ENCODE measurements at regions not wholly inside any gene's neighbourhood (a gene's known extent, or its start where the extent isn't known, plus 50 kb on each side); places are given as distances from the start of the nearest gene placed in this dataset.

DNA sequence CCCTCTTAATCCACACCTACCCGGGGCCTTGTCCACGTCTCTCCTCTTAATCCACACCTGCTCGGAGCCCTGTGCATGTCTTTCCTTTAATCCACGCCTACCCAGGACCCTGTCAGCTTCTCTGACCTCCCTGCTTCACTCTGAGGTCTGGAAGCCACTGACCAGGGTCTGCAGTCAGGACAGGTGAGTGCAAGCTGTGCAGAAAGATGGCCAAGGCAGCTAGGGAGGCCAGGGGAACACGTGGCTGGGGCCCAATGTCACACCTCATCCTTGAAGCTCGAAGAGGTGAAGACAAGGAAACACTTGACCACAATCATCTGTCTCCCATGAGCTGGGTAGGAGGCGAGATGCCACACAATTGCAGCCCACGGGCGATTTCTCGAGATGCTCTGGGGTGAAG lies 1516.9 kb downstream of the BRD1 start:
- TF ChIP-seq, protein P1, sequence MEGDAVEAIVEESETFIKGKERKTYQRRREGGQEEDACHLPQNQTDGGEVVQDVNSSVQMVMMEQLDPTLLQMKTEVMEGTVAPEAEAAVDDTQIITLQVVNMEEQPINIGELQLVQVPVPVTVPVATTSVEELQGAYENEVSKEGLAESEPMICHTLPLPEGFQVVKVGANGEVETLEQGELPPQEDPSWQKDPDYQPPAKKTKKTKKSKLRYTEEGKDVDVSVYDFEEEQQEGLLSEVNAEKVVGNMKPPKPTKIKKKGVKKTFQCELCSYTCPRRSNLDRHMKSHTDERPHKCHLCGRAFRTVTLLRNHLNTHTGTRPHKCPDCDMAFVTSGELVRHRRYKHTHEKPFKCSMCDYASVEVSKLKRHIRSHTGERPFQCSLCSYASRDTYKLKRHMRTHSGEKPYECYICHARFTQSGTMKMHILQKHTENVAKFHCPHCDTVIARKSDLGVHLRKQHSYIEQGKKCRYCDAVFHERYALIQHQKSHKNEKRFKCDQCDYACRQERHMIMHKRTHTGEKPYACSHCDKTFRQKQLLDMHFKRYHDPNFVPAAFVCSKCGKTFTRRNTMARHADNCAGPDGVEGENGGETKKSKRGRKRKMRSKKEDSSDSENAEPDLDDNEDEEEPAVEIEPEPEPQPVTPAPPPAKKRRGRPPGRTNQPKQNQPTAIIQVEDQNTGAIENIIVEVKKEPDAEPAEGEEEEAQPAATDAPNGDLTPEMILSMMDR (IDR thresholded peaks at IDR 0.05; ENCODE audit: control insufficient read depth, extremely low read depth, insufficient read depth), result no peak
- no peak for DNase-seq (ENCODE audit: low read depth)
- no peak overlapping the region for H3K4me3 ChIP-seq (ENCODE audit: low read depth, low read length)

DNA sequence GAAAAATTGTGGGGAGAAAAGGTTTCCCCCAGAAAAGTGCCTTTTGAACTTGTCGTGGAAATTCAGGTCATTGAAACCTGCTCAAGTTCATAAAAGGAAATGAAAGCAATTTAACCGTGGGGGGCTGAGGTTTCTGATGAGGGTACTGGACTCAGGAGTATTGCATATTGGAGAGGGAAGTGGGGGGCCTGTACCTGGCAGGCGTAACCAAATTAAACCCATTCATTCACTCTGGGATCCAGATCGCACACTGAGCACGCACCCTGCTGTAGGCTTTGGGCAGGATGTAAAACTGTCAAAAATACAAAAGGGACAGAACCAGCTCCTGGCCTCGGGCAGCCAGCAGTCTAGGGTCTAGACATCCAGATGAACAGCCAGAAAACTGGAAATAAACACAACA lies 1517.4 kb downstream of the BRD1 start:
- no peak for DNase-seq (ENCODE audit: low read depth)
- TF ChIP-seq, protein P1 (IDR thresholded peaks at IDR 0.05; ENCODE audit: control insufficient read depth, extremely low read depth, insufficient read depth), result no peak
- H3K4me3 ChIP-seq (ENCODE audit: low read depth, low read length), result no peak overlapping the region

DNA sequence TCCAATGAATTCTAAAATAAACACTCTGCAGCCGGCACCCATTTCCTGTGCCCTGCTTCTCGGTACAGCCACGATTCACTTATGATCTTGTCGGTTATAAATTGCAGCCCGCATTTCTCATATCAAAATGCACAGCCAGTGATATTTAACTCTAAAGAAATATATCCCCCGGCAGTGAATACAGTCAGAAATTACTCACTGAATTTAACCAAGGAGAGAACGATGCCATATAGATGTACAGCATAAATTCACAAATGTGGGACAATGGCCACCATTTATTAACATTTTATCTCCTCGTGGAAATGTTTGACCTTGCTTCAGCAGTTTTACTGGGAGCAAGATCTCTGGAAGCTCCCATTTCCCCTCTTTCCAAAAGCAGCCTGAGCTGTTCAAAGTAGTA lies 1517.8 kb downstream of the BRD1 start:
- H3K4me3 ChIP-seq (ENCODE audit: low read depth, low read length), result no peak overlapping the region
- no peak for DNase-seq (ENCODE audit: low read depth)

DNA sequence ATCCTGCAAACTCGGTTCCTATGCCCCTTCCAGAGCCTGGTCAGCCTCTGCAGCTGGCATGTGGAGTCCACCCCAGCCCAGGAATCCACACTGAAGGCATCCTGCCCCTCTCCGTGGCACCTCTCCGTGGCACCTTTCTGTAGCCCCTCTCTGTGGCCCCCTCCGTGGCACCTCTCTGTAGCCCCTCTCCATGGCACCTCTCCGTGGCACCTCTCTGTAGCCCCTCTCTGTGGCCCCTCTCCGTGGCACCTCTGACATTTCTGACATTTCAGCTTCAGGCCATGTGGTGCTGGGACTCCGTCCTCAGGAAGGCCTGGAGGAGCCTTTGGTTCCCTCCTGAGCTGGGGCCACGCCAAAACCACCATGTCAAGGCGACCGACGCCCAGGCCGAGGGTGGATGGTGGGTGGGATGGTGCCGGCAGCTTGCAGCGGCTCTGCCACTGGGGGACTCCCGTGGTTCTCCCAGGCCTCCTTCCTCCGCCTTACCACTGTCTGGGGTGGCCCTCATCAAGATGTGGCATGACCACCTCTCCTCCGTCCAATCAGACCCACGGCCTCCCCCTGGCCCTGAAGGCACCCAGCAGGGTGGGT lies 1518.5 kb downstream of the BRD1 start:
- TF ChIP-seq, protein P1 (IDR thresholded peaks at IDR 0.05; ENCODE audit: control insufficient read depth, extremely low read depth, insufficient read depth), result no peak
- no peak overlapping the region for H3K4me3 ChIP-seq (ENCODE audit: low read depth, low read length)
- no peak for DNase-seq (ENCODE audit: low read depth)

More for the DNA sequence above, 1517.8 kb downstream of the BRD1 start:
- TF ChIP-seq, protein P1 (IDR thresholded peaks at IDR 0.05; ENCODE audit: control insufficient read depth, extremely low read depth, insufficient read depth), result no peak

DNA sequence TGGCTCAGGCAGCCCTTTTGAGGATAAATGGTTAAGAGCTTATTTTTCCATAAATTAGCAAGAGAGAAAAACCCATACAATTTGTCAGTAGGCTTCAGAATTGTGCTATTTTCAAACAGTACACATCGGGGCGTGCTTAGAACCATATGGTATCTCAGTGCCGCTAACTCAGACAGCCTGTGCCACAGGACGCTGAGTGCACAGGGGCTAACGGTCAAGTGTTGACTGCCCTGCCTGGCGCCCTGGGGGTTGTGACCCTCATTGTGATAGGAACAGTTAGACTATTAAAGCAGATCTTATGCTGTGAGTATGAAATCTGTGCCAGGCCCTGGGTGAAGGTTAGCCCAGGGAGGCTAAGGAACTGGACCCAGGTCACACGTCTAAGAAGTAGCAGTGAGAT lies 1519.7 kb downstream of the BRD1 start:
- DNase-seq (ENCODE audit: low read depth), result no peak
- TF ChIP-seq, protein P1 (IDR thresholded peaks at IDR 0.05; ENCODE audit: control insufficient read depth, extremely low read depth, insufficient read depth), result no peak
- H3K4me3 ChIP-seq (ENCODE audit: low read depth, low read length), result no peak overlapping the region

DNA sequence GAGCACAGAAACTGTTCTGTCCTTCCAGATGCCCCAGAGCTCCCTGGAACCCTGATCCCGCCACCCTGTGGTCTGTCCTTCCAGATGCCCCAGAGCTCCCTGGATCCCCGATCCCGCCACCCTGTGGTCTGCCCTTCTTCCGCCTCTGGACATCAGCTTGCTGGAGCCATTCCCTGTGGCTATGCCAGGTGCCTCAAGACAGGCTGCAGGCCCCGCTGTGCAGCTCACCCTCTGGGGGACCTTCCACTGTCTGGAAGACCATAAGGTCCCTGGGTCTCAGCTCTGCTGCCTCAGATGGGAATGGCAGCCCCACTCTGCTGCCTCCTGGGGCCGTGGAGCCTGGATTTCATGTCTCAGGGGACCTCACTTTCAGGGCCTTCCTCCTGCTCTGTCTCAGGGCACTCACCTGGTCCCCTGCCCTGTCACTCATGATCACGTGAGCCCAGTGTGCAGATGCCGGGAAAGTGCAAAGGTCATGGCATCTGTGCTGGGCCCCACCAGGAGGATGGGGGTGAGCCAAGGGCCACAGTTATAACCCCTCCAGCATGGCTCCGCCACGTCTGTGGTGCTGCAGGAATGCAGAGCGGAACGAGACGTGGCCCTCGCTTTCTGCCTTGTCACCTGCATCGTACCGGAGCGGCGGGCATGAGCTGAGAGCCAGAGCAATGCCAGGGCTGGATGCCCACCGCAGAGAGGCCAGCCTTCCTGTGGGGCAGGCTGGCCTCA lies 1520.7 kb downstream of the BRD1 start:
- H3K4me3 ChIP-seq (ENCODE audit: low read depth, low read length), result no peak overlapping the region
- TF ChIP-seq, protein P1 (IDR thresholded peaks at IDR 0.05; ENCODE audit: control insufficient read depth, extremely low read depth, insufficient read depth), result no peak
- DNase-seq (ENCODE audit: low read depth), result no peak
